Panc1 (cell line): ENCODE measurements at regions not wholly inside any gene's neighbourhood (a gene's known extent, or its start where the extent isn't known, plus 50 kb on each side); places are given as distances from the start of the nearest gene placed in this dataset.

ENCODE experiments used
- ATAC-seq: fragments of 200-7000 bp; cut with Tn5 transposase; 2 replicates; pipeline ENCODE4 v1.9.1; 2020; ENCODE audit warnings: mild to moderate bottlenecking, moderate library complexity
- BruUV-seq: library from RNA; stranded (reverse); fragments of 400-500 nt; replicated peaks from 2 replicates; lab custom pipeline; 2021; lab: Mats Ljungman, UMichigan
- CTCF ChIA-PET: fragments of 300-600 bp; sonication (Branson Sonifier 250); formaldehyde crosslinking; loops from one replicate; lab custom pipeline; 2022; ENCODE audit warnings: antibody characterized with exemption; lab: Charles Lee
- POLR2A ChIA-PET: fragments of 300-600 bp; sonication (Branson Sonifier 250); formaldehyde crosslinking; loops from one replicate; lab custom pipeline; 2022; ENCODE audit warnings: antibody characterized with exemption; lab: Charles Lee
- DNase-seq: peaks from one replicate; pipeline ENCODE4 v3.0.0-alpha.2; 2010; ENCODE audit warnings: low read depth, low spot score
- H3K27ac ChIP-seq: 2 replicates; pipeline ENCODE4 v1.5.1; 2011; ENCODE audit warnings: mild to moderate bottlenecking, low read length, inconsistent platforms
- H3K27me3 ChIP-seq: fragments of 200-500 bp; sonication (Bioruptor generic); 2 replicates; pipeline ENCODE4 v1.6.0; 2014; ENCODE audit warnings: low read length, inconsistent platforms; ENCODE audit not compliant: control insufficient read depth, insufficient read depth
- H3K36me3 ChIP-seq: fragments of 200-500 bp; sonication (Bioruptor generic); 2 replicates; pipeline ENCODE4 v1.5.1; 2014; ENCODE audit warnings: inconsistent platforms, mild to moderate bottlenecking, low read length, moderate library complexity; ENCODE audit not compliant: control insufficient read depth, insufficient read depth
- H3K4me1 ChIP-seq: 2 replicates; pipeline ENCODE4 v1.5.1; 2011; ENCODE audit warnings: inconsistent platforms, mild to moderate bottlenecking, low read length, moderate library complexity; ENCODE audit not compliant: control insufficient read depth, insufficient read depth
- H3K4me3 ChIP-seq, 2 experiments: 2 replicates each; pipeline ENCODE4 v1.5.1; 2011 to 2012; ENCODE audit warnings: low read depth in 2 of 2, low read length in 2 of 2, mild to moderate bottlenecking in 2 of 2, inconsistent platforms in 1 of 2, moderate library complexity in 1 of 2
- H3K9me3 ChIP-seq: fragments of 200-500 bp; sonication (Bioruptor generic); 2 replicates; pipeline ENCODE4 v1.5.1; 2014; ENCODE audit warnings: low read depth, mild to moderate bottlenecking, inconsistent platforms, low read length, moderate library complexity; ENCODE audit not compliant: control insufficient read depth, insufficient read depth
- CTCF ChIP-seq: fragments of 450-650 bp; IDR thresholded peaks from 2 replicates; pipeline ENCODE4 v1.5.1; 2017; ENCODE audit warnings: mild to moderate bottlenecking
- POLR2AphosphoS5 ChIP-seq: IDR thresholded peaks from 2 replicates; pipeline ENCODE4 v1.6.1; 2012; ENCODE audit warnings: mild to moderate bottlenecking, low read depth, low read length, moderate library complexity
- REST ChIP-seq, 2 experiments: IDR thresholded peaks; 2 replicates each; pipeline ENCODE4 v1.6.1; 2011 to 2012; ENCODE audit warnings: low read depth in 2 of 2, control low read depth in 1 of 2, low read length in 1 of 2, mild to moderate bottlenecking in 1 of 2, moderate library complexity in 1 of 2; ENCODE audit not compliant: insufficient read depth in 1 of 2
- SIN3A ChIP-seq: IDR thresholded peaks from 2 replicates; pipeline ENCODE4 v1.6.1; 2012; ENCODE audit warnings: low read depth, mild to moderate bottlenecking, low read length, moderate library complexity, borderline replicate concordance; ENCODE audit not compliant: insufficient read depth
- TCF7L2 ChIP-seq: IDR thresholded peaks from 2 replicates; pipeline ENCODE4 v1.6.1; 2011; ENCODE audit warnings: mild to moderate bottlenecking, low read depth, low read length, inconsistent platforms
- in situ Hi-C: cut with HindIII; loops from 2 replicates; pipeline ENCODE4 v1.10.0; 2016; ENCODE audit warnings: low sequenced_read_pairs, low pct_unique_long_range_greater_than_20kb
- intact Hi-C: fragments of 100-400 bp; cut with micrococcal nuclease; formaldehyde crosslinking; loops from one replicate; pipeline ENCODE4 v1.10.0; 2022; ENCODE audit not compliant: unreplicated experiment

GRCh38 chr5:67262956-67263355 is 66.4 kb upstream of the CD180 start:
- in situ Hi-C loops = no loop called here
- no peaks in the 10 kb centered on the region for H3K4me1 ChIP-seq
- H3K9me3 ChIP-seq = no peaks in the 10 kb centered on the region; the same call in 1 of the 2 replicates
- ATAC-seq (no peak), DNase-seq (no peak)
- ChIA-PET POLR2A (interaction anchor here (0.6 kb wide), 1 partner anchor 221 kb away, joined by 3 read pairs; no protein-coding TSS in a partner anchor), CTCF (interaction anchor here (0.6 kb wide), 1 partner anchor 1090 kb away, joined by 3 read pairs; no protein-coding TSS in a partner anchor)
- H3K36me3 ChIP-seq = no peaks in the 10 kb centered on the region; the same call in 1 of the 2 replicates
- intact Hi-C loops = no loop called here
- TF ChIP-seq CTCF (no peak), REST (IDR thresholded peaks at IDR 0.05; ENCODE audit: insufficient read depth in 1 of 2, low read depth in 2 of 2, low read length in 1 of 2) (no peak), POLR2AphosphoS5 (no peak), TCF7L2 (no peak), SIN3A (no peak)
- no peak overlapping the region for H3K27ac ChIP-seq
- BruUV-seq = no TSS peak
- no peaks in the 10 kb centered on the region for H3K27me3 ChIP-seq
- no peak overlapping the region for H3K4me3 ChIP-seq

- Histone ChIP-seq H3K27ac (no peak overlapping the region), H3K9me3 (no peaks in the 10 kb centered on the region; the same call in 1 of the 2 replicates), H3K4me1 (no peaks in the 10 kb centered on the region), H3K27me3 (no peaks in the 10 kb centered on the region), H3K36me3 (no peaks in the 10 kb centered on the region; the same call in 1 of the 2 replicates), H3K4me3 (no peak overlapping the region)
- in situ Hi-C loops (no loop called here), intact Hi-C loops (no loop called here)
- POLR2A ChIA-PET = interaction anchor here (0.6 kb wide), 1 partner anchor 198 kb away, joined by 13 read pairs; no protein-coding TSS in a partner anchor
- DNase-seq (no peak), ATAC-seq (no peak)
- CTCF ChIA-PET = no interaction called here
- TF ChIP-seq SIN3A (no peak), CTCF (no peak), POLR2AphosphoS5 (no peak), REST (IDR thresholded peaks at IDR 0.05; ENCODE audit: insufficient read depth in 1 of 2, low read depth in 2 of 2, low read length in 1 of 2) (no peak), TCF7L2 (no peak)
- BruUV-seq = no TSS peak
Observed at GRCh38 chr5:67262206-67262605, 65.6 kb upstream of the CD180 start.
